Tibial artery (tissue), 4 donors: ENCODE measurements at regions not wholly inside any gene's neighbourhood (a gene's known extent, or its start where the extent isn't known, plus 50 kb on each side); places are given as distances from the start of the nearest gene placed in this dataset.

Source experiments
- DNase-seq, 2 donors: peaks; one replicate each; pipeline ENCODE4 v3.0.0-alpha.2; 2019
- H3K27ac ChIP-seq, 2 donors: fragments of 200-600 bp; sonication (generic) in 1 of 2; 1 replicate in 1 of 2; 2 replicates in 1 of 2; pipeline ENCODE4 v1.5.1; 2018 to 2019; ENCODE audit warnings: mild to moderate bottlenecking in 1 of 2
- H3K27me3 ChIP-seq, 2 donors: fragments of 200-600 bp; sonication (generic) in 1 of 2; one replicate each; pipeline versions ENCODE4 v1.5.1 to v1.6.0; 2016 to 2019
- H3K36me3 ChIP-seq, 3 donors: fragments of 200-600 bp; sonication (generic) in 2 of 3; one replicate each; pipeline ENCODE4 v1.5.1; 2016 to 2019; ENCODE audit warnings: mild to moderate bottlenecking in 2 of 3
- H3K4me1 ChIP-seq, 4 donors: fragments of 200-600 bp; sonication (generic) in 2 of 4; 1 replicate in 3 of 4; 2 replicates in 1 of 4; pipeline ENCODE4 v1.5.1; 2016 to 2019
- H3K4me3 ChIP-seq, 2 donors: fragments of 200-600 bp; sonication (generic) in 1 of 2; 1 replicate in 1 of 2; 2 replicates in 1 of 2; pipeline ENCODE4 v1.5.1; 2018 to 2019; ENCODE audit warnings: mild to moderate bottlenecking in 2 of 2
- H3K9me3 ChIP-seq, 3 donors: fragments of 200-600 bp; sonication (generic) in 1 of 3; one replicate each; pipeline ENCODE4 v1.5.1; 2016 to 2019
- intact Hi-C: fragments of 100-400 bp; cut with DNase I; formaldehyde crosslinking; loops from one replicate; pipeline ENCODE4 v1.15.0; 2023; ENCODE audit warnings: low total_unique reads
- TF ChIP-seq, protein P1 (sequence below), 2 experiments: fragments of 200-600 bp in 1 of 2; fragments of 450-650 bp in 1 of 2; IDR thresholded peaks; one replicate each; pipeline ENCODE4 v1.5.1; 2017 to 2019; ENCODE audit warnings: antibody characterized with exemption in 2 of 2, mild to moderate bottlenecking in 1 of 2, moderate library complexity in 1 of 2

DNA sequence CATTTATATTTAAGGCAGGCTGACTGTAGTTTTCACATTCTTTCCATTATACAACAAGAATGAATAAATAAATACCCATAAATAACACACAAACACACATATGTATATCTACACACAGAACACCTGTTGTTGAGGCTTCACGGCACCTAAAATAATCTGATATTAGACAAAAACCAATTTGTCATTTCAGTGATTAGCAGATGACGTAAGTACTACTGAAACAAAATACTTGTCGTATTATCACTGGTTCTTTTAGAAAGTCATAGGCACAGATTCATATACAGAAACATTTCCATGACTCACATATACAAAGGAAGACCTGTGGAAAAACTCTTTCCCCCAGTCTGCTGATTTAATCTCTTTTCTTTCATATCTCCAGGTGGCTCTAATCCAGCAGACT is 1113.4 kb upstream of the FANCL start:
- no peaks in the 10 kb centered on the region for H3K4me1 ChIP-seq
- no peaks in the 10 kb centered on the region for H3K9me3 ChIP-seq
- no peak overlapping the region for H3K27ac ChIP-seq
- H3K4me3 ChIP-seq: no peak overlapping the region
- H3K36me3 ChIP-seq: no peaks in the 10 kb centered on the region
- no peak for DNase-seq
- no peaks in the 10 kb centered on the region for H3K27me3 ChIP-seq
- intact Hi-C loops: no loop called here
- TF ChIP-seq, protein P1, sequence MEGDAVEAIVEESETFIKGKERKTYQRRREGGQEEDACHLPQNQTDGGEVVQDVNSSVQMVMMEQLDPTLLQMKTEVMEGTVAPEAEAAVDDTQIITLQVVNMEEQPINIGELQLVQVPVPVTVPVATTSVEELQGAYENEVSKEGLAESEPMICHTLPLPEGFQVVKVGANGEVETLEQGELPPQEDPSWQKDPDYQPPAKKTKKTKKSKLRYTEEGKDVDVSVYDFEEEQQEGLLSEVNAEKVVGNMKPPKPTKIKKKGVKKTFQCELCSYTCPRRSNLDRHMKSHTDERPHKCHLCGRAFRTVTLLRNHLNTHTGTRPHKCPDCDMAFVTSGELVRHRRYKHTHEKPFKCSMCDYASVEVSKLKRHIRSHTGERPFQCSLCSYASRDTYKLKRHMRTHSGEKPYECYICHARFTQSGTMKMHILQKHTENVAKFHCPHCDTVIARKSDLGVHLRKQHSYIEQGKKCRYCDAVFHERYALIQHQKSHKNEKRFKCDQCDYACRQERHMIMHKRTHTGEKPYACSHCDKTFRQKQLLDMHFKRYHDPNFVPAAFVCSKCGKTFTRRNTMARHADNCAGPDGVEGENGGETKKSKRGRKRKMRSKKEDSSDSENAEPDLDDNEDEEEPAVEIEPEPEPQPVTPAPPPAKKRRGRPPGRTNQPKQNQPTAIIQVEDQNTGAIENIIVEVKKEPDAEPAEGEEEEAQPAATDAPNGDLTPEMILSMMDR (IDR thresholded peaks at IDR 0.05): no peak

DNA sequence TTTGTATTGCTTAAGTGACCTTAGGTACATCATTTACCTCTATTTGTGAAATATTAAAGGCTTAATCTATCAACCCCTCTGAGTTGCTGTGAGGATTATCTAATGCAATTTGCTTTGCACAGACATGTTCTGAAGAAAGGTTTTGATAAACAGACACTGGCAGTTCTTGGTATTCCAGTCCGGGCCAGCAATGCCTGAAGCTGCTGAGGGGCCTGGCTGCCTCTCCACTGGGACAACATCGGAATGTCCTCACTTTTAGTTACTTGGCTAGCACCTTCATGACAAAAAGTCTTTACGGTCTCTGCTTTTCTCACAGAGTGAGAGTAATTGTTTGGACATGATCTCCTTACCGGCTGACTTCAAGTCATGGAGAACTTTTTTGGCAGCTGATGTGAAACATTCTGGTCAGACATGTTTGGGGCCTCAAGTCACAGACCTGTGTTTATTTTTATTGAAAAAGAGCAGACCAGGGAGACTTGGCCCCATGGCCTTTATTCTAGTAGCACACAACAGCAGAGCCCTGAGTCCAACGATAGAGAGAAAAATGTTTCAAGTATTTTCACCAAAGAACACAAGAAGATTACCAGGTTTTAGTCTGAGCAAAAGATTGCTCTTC is 1112.3 kb upstream of the FANCL start:
- intact Hi-C loops: no loop called here
- no peak for DNase-seq
- Histone ChIP-seq H3K27me3 (no peaks in the 10 kb centered on the region), H3K4me1 (no peaks in the 10 kb centered on the region), H3K27ac (no peak overlapping the region), H3K4me3 (no peak overlapping the region), H3K36me3 (no peaks in the 10 kb centered on the region), H3K9me3 (no peaks in the 10 kb centered on the region)
- TF ChIP-seq, protein P1 (IDR thresholded peaks at IDR 0.05): no peak

DNA sequence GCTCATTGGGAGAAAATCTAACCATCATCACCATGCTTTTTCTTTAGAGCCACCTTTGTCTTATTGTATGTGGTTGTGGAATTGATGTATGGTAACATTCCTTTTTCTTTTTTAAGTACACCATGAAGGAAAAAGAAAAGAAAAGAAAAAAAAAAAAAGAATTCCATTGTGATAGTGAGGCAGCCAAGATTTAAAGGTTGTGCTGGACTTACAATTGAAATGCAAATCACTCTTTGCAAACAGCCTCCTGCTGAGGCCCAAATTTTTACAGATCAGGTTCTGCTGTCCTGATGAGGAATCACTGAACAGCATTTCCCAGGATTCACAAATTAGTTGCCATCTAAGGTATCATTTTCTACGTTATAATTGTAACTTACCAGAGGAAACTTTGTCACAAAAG is 1101.0 kb upstream of the FANCL start:
- H3K27me3 ChIP-seq: no peaks in the 10 kb centered on the region
- no peak overlapping the region for H3K27ac ChIP-seq
- H3K9me3 ChIP-seq: no peaks in the 10 kb centered on the region
- H3K4me1 ChIP-seq: no peaks in the 10 kb centered on the region
- TF ChIP-seq, protein P1 (IDR thresholded peaks at IDR 0.05): no peak
- DNase-seq: no peak
- no peak overlapping the region for H3K4me3 ChIP-seq
- H3K36me3 ChIP-seq: no peaks in the 10 kb centered on the region
- intact Hi-C loops: no loop called here

DNA sequence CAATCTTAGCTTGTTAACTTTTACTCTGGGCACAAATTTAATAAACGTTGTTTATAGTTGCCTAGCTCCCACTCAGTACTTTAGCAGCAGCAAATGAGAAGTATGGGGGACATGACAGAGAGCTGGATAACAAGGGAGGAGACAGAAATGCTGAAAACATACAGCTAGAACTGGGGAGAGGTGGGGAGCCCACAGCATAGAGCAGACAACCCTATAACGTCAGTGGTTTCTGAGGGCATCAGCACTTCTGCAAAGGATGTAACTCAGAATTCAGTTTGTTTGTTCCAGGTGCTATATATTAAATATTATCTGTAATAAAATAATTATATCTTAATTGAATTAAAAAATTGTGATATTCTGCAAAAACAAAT is 1098.7 kb upstream of the FANCL start:
- intact Hi-C loops: no loop called here
- TF ChIP-seq, protein P1 (IDR thresholded peaks at IDR 0.05): no peak
- no peaks in the 10 kb centered on the region for H3K27me3 ChIP-seq

DNA sequence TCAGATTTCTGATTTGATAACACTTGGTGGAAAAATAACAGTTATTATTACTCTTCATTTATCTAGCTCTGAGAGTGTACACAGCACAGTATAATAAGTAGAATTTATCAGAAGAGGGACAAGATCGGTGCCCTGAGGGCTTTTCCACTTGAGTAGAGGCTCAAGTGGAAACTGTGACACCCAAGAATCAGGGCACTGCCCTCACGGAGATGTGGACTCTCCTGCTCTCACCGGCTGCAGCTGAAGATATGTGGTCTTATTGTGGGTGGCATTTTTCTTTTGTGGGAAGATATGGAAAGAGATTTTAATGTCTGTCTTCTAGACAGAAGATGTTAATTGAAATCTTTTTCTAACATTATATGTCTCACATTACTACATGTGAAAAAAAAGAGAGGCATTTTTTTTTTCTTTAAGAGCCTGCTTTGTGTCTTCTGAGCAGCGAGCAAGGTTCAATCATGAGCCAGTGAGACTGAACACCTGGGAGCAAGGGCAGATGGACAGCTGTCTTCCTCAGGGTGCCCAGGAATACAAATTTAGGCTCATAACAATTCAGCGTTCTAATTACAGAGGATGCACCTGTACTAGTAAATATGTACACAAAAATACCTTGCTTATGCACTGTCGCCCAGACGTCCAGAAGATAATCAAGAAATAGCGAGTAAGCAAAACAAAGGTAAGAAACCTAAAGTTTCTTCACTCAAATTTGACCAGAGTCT is 1098.2 kb upstream of the FANCL start:
- no peaks in the 10 kb centered on the region for H3K4me1 ChIP-seq
- no peak overlapping the region for H3K27ac ChIP-seq
- no peaks in the 10 kb centered on the region for H3K9me3 ChIP-seq
- H3K27me3 ChIP-seq: no peaks in the 10 kb centered on the region
- intact Hi-C loops: no loop called here
- H3K4me3 ChIP-seq: no peak overlapping the region
- TF ChIP-seq, protein P1 (IDR thresholded peaks at IDR 0.05): no peak
- no peaks in the 10 kb centered on the region for H3K36me3 ChIP-seq
- no peak for DNase-seq

More for the DNA sequence above, 1098.7 kb upstream of the FANCL start:
- Histone ChIP-seq H3K9me3 (no peaks in the 10 kb centered on the region), H3K36me3 (no peaks in the 10 kb centered on the region), H3K4me1 (no peaks in the 10 kb centered on the region), H3K27ac (no peak overlapping the region), H3K4me3 (no peak overlapping the region)
- no peak for DNase-seq
